GM15510 (cell line): ENCODE measurements at regions not wholly inside any gene's neighbourhood (a gene's known extent, or its start where the extent isn't known, plus 50 kb on each side); places are given as distances from the start of the nearest gene placed in this dataset.

Experiments
- POLR2A ChIP-seq: IDR thresholded peaks from 3 replicates; pipeline ENCODE4 v1.6.1; 2011; ENCODE audit warnings: borderline replicate concordance; ENCODE audit not compliant: insufficient read length; ENCODE audit errors: extremely low read depth

- no peak for TF ChIP-seq POLR2A
These were observed 161.7 kb downstream of the OPA1 start for GRCh38 chr3:193754719-193755118.

GRCh38 chr3:193756536-193756935 is 163.5 kb downstream of the OPA1 start:
- no peak for TF ChIP-seq POLR2A

- TF ChIP-seq POLR2A, result no peak
These were observed 164.4 kb downstream of the OPA1 start for GRCh38 chr3:193757457-193757856.

- no peak for TF ChIP-seq POLR2A
These were observed 169.0 kb downstream of the OPA1 start for GRCh38 chr3:193761969-193762368.

GRCh38 chr3:193762657-193763056 is 169.6 kb downstream of the OPA1 start:
- TF ChIP-seq POLR2A, result no peak

- no peak for TF ChIP-seq POLR2A
These were observed 172.0 kb downstream of the OPA1 start for GRCh38 chr3:193764959-193765358.

GRCh38 chr3:193767353-193768069 is 174.5 kb downstream of the OPA1 start:
- no peak for TF ChIP-seq POLR2A

- no peak for TF ChIP-seq POLR2A
These were observed 175.0 kb downstream of the OPA1 start for GRCh38 chr3:193768070-193768394.

GRCh38 chr3:193769437-193769836 is 176.4 kb downstream of the OPA1 start:
- no peak for TF ChIP-seq POLR2A

GRCh38 chr3:193771011-193771652 is 178.1 kb downstream of the OPA1 start:
- no peak for TF ChIP-seq POLR2A

GRCh38 chr3:193771653-193772421 is 178.8 kb downstream of the OPA1 start:
- no peak for TF ChIP-seq POLR2A

GRCh38 chr3:193772422-193772763 is 179.4 kb downstream of the OPA1 start:
- TF ChIP-seq POLR2A, result no peak

- no peak for TF ChIP-seq POLR2A
These were observed 180.5 kb downstream of the OPA1 start for GRCh38 chr3:193773266-193774220.

GRCh38 chr3:193774272-193774915 is 181.4 kb downstream of the OPA1 start:
- no peak for TF ChIP-seq POLR2A
